HPDE6-E6E7 (cell line): ENCODE measurements at regions not wholly inside any gene's neighbourhood (a gene's known extent, or its start where the extent isn't known, plus 50 kb on each side); places are given as distances from the start of the nearest gene placed in this dataset.
A peak's percentile ranks its signal among the peaks of the same experiment; 100 is the strongest.
"Not testable (repeated sequence)": the region's sequence is repeated elsewhere in the genome, so short reads cannot be mapped to it uniquely, and the experiment has no call there.

Source experiments
- DNase-seq: peaks from one replicate; pipeline ENCODE4 v3.0.0; 2011; ENCODE audit warnings: missing footprints; ENCODE audit errors: extremely low spot score

DNA sequence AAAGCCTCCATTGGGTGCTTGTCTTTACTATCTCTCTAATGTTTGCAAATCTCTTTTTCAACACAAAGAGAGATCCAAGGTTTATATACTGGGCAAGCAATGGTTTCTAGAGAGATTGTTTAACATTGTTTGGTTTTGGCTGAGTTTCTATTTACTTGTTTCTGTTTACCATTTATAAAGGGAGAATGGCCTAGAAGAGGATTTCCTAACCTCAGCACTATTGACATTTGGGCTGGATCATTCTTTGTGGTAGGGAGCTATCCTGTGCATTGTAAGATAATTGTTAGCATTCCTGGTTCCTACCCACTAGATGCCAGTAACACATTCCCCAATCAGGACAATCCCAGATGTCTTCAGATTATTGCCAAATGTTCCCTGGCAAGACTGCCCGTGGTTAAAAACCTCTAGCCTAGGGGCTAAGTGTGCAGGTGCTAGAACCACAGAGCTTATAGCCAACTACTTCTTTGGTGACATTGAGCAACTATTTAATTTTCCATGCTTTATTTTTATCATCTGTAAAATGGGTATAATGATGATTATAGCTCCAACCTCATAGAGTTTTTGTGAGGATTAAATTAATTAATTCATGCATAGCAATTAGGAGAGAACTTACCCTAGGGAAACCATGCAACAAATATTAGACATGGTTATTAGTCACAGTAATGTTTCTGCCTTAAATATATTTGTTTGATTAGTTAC lies 413.9 kb upstream of the MAF start:
- DNase-seq: no peak

DNA sequence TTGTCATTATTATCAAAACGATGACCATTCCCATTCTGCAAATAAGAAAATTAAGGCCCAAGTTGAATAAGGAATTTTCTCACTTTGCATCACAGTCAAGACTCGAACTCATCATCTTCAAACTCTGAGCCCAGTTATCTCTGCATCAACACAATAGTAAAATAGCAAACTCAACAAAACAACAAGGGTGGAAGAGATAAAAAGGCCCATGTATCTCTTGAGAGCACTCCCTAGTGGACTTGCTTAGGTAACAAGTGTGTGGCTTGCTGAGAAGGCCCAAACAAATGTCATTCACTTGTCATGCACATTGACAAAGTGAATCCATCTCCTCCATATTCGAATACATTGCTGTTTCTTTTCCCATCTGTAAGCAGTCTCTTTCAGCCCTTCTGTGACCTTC lies 412.0 kb upstream of the MAF start:
- DNase-seq: no peak

DNA sequence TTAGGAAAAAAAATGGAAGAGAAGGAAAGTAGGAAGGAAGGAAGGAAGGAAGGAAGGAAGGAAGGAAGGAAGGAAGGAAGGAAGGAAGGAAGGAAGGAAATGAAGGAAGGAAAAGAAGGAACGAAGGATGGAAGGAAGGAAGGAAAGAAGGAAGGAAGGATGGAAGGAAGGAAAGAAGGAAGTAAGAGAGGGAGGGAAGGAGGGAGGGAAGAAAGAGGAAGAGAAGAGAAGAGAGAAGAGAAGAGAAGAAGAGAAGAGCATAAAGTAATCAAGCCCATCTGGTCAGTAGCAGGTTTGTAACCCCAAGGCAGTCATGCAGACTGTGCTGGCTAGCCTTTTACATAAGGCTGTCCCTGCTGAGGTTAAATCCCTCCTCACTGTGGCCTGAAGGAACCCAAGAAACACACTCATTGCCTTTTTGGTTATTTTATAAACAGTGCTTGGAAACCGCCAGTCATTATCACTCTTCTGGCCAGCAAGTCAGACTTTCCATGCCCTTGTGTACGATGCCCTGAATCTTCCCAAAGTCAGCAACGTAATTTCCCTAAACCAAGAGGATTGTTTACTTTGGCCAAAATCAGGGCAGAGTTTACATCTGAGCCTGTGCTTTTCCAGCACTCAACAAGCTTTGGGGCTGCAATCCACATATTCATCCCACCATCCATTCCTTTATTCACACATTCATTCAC lies 409.6 kb upstream of the MAF start:
- DNase-seq: no peak

DNA sequence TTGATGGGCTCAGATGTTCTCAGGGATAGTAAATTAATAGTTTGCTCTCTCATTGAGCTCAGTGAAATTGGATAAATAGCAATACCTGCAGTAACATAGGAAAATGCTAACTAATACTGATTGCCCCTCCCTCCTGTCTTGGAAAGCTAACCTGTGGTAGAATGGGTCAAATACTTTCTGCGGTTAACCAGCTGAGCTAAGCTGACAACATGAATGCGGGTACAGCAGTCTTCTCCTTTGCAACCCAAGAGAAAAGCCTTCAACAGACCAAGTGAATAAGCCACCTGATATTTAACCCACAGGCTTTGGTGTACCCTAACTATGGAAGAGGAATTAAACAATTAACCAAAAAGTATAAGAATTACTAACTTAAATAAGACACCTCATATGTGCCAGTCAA lies 408.3 kb upstream of the MAF start:
- DNase-seq: no peak

DNA sequence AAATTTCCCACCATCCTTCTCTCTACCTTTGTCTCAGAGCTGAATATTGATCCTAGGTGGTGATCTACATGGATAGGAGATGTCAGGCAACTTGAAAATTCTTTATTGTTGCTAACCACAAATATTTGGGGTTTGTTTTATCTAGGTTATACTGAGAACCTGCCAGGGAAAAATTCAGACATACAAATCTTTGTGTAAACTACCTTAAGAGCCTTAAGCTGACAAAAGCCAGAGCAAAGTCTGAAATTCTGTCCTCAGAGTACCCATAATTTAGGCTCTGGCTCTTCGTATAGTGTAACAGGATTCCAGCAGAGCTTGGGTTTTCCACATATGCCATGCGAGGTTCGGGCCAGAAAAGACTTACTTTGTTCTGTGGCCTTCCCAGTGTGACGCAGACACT lies 406.7 kb upstream of the MAF start:
- no peak for DNase-seq

DNA sequence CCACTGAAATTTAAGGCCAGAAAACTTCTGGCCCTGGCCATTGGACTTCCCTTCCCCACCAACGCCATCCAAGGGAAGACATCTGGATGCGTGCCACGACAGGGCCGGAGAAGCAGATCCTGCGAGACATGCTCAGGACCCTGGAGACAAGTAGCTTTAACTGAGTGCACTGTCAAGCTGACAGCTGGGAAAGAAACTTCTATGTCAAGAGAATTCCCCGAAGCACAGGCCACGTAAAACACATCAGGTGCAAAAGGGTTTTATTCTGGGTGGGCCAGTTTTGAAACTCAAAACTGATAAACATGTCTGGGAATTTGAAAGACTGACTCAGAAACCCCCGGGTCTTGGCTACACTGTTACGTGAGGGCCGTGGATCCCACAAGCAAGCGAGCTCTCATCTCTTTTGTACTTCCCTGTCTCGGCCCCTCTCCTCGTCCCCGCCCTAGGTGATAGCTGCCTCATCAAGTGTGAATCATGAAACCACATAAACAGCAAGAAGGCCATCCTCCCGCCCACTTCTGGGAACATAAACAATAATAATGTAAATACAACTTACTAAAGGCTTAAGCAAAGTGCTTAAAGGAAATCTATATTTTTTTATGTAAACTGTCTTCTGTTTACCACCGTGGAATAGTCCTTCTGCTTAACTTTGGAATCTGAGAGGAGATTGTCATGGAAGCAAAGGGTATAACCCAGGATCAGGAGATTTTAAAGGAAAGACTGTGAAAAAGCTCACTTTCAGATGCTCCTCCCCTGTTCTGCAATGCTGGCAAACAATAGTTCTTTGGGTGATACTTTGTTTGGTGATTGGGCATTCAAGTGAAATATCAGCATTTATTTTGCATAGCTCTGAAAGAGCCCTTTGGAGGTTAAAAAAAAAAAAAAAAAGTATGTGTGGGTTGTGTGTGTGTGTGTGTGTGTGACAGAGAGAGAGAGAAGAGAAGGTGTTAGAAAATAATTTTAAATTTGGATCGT lies 406.0 kb upstream of the MAF start:
- DNase-seq: peak; percentile 90

DNA sequence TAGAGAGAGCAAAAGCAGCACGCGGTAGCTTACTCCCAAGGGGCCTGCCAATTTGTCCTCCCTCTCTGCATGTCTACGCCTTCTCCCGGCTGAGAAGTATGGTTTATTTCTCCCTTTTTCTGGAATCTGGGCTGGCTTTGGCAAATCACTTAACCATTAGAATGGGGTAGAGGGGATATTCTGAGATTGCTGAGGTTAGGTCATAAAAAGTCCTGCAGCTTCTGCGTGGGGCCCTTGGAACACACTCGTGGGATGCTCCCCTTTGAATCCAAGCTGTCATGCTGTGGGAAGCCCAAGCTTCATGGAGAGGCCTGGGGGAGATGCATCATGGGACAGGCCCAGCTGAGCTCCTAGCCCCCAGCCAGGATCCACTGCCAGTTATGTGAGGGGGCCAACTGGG lies 403.6 kb upstream of the MAF start:
- DNase-seq: no peak

DNA sequence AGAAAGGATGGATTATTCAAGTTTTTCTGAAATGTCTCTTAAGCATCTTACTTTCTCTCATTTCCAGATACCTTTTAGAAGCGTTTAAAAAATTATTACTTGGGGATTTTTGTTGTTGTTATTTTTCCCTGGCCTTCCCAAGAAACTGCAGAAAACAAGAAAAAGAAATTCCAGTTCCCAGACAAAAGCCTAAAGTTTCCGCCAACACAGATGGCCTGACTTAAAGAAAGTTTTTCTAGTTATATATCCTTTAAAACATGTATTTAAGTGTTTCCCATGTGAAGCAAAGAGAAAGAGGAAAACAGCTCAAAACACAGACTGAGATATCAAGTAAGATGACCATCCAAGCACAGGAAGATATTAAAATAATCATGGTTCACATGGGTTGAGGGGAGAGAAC lies 401.7 kb upstream of the MAF start:
- DNase-seq: no peak

DNA sequence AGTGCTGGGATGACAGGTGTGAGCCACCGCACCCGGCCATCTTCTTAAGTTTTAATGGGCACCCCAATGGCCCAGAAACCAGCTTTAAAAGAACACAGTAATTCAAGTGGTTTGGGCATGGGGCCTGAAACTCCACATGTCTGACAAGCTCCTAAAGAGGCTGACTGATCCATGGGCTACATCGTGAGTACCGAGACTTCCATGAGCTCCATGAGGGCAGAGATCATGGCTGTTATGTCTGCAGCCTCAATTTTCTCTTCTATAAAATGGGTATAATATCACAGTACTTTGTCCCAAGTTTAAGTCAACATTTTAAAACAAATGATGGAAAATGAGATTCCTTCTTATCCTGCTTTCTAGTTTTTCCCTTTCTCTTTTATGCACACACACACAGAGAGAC lies 397.6 kb upstream of the MAF start:
- DNase-seq: no peak

DNA sequence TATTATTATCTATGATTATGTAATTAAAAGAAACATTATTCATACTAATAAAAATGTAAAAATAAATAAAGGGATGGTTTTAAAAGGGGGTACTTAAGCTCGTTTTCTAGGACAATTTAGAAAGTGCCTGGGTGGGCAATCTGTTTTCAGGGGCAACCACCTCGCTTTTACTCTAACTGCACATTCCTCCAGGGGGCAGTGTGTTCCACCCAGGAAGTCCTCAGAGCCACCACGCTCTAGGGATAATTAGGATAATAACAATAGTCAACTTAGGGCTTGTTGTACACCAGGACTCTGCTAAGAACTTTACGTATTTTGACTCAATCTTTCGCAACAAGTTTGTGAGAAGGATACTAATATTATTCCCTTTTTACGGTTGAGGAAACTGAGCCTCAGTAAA lies 396.7 kb upstream of the MAF start:
- no peak for DNase-seq

DNA sequence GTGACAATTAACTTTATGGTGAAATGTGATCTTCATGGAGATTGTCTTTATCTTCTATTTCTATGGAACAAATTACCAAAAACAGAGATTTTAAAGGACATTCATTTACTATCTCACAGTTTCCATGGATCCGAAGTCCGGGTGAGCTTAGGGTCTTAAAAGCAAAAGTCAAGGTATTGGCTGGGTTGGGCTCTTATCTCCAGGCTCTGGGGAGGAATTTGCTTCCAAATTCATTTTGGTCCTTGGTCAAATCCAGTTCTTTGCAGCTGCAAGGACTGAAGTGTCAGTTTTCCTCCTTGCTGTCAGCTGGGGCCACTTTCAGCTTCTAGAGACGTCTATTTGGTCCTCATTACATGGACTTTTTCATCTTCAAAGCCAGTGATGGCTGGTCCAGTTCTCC lies 395.8 kb upstream of the MAF start:
- DNase-seq: no peak

DNA sequence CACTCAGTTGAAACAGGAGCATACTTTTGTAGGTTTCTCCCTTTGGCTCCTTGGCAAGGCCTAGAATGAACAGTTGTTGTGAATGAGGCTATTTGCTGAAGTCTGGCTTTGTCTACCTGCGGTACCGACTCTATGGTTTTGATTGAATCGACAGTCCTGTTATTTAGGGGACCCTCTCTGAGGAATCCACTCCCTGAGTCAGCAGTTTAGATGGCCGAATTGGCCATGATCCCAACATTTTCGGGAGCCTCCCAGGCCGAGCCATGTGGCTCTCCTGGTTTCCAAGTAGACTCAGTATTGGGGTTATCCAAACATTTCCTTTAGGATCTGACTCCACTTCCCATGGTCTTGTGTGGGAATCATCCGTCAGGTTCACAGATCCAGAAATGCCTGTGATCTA lies 394.8 kb upstream of the MAF start:
- DNase-seq: no peak

DNA sequence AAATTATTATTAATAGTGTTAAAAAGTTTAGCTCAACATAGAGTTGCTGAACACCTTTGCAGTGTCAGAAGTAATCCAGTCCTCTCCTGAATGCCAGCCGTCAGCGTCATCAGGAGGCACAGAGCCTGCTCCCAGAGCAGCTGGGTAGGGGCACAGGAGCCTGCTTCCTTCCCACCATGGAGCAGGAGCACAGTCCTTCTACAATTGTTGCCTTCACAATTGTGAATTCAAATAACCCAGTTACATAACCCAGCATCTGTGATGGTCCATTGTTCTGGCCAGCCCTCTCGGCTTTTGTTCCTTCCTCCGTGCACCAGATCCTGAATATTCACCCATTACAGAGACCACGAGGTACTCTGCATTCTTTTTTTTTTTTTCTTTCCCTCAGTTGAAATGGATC lies 393.9 kb upstream of the MAF start:
- no peak for DNase-seq

DNA sequence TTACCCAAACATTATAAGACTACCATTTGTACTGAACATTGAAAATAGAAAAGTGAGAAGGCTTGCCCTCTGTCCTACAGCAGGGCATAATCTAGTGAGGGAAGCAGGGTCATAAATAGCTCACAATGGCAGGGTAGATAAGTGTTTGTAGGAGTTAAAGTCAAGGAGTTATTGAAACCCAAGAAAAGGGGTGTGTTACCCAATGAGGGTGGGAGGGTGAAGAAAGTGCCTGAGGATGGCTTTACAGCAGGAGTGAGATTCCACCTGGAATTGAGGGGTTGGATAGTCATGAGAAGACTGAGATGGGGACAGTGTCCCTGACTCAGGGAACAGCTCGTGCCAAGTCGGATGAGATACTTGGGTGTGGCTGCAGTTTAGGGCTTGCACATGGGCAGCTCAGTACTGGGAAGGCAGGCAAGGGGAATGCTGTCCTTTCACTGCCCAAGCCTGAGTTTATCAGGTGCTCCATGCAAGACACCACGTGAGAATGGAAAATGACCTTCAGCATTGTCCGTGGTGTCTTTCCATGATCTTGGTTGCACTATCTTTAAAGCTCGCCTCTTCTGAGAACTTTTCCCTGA lies 393.2 kb upstream of the MAF start:
- DNase-seq: no peak

DNA sequence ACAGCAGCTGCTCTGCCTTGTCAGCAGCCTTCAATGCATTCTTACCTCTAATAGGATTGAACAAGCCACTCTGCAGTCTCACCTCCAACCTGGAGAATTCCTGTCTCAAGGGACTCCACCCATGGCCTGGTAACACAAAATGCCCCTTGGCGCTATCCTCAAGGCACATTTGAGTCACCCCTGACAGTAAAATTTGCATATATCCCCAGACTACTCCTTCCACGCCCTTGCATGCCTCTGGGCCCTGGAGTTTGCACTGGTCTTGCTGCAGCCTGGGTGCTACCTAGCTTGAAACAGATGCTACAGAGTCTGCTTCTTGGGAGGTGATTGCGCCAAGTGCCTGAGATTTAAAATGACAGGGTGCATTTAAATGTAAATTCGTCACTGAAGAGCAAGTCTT lies 391.4 kb upstream of the MAF start:
- no peak for DNase-seq

DNA sequence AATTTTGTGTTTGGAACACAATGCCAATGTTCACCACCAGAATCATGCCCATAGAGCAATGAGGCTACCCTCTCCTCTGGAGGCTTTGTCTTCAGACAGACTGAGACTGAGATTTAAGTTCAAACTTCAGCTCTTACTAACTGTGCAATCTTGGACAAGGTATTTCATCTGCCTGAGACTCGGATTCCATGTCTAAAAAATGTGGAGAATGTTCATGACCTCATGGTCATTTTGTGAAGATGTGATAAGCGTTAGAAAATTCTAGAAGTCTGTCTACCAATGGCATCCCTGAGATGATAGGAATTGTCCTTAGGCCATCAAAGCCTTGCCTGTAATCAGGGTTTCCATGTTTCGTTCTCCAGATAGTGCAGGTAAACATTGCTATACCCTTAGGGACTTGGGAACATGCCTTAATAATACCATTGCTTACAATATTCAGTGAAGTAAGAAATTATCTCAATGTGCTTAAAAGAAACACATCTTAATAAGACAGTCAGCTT lies 388.2 kb upstream of the MAF start:
- no peak for DNase-seq

DNA sequence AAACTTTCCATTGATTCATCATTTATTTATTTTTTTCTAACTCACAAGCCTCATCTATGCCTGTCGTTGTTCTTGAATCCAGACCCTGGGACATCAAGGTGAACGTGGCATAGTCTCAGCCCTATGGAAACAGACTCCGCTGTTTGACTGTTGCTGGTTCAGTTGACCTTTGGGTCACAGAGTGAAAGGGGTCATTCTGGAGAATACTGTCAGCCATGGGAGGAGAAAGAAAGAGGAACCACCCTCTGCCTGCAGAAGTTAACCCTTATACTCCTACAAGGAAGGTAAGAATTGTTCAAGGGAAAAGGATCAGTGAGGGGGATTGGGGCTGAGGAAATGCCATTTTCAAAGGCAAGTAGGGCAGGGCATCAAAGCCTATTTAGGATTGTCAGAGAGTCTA lies 387.6 kb upstream of the MAF start:
- DNase-seq: no peak

DNA sequence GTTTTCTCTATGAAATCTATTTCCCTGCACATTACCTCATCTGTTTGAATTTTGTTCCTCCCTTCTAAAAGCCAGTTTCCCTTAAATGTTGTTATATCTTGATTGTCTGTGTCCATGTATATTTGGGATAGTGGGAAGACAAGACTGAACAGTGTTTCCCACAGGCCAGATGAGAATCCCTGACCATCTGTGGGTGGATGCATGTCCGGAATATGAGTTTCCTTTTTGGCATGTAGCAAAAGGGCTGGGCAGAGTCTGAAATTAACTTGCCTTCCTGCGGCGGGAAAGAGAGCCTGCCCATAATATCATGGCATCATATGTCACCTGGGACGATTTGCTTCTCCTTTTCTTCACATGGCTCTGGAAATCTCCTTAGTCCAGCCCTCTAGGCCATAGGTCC lies 385.8 kb upstream of the MAF start:
- no peak for DNase-seq

DNA sequence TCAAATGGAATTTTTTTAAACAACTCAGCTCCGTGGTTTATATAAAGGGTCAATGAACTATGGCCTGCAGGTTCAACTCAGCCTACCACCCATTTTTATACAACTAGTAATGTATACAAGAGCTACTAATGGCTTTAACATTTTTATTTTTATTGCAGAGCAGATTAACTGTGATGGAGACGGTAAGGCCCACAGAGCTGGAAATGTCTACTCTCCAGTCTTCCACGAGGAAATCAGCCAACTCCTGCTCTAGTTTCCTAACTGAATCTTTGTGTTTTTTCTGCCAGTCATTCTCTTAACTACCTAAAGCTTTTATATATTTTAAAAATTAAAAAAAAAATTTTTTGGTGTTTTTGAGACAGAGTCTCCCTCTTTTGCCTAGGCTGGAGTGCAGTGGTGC lies 385.1 kb upstream of the MAF start:
- no peak for DNase-seq

DNA sequence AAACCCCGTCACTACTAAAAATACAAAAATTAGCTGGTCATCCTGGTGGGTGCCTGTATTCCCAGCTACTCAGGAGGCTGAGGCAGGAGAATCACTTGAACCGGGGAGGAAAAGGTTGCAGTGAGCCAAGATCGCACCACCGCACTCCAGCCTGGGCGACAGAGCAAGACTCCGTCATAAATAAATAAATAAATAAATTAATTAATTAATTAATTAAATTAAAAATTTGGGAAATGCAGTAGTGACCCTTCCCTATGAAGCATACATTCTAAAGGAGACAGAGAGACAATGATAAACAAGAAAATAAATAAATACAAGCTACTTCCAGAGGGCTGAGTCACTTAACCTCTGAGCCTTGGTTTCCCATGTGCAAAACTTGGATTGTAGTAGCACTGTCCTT lies 383.6 kb upstream of the MAF start:
- DNase-seq: not testable (repeated sequence)

DNA sequence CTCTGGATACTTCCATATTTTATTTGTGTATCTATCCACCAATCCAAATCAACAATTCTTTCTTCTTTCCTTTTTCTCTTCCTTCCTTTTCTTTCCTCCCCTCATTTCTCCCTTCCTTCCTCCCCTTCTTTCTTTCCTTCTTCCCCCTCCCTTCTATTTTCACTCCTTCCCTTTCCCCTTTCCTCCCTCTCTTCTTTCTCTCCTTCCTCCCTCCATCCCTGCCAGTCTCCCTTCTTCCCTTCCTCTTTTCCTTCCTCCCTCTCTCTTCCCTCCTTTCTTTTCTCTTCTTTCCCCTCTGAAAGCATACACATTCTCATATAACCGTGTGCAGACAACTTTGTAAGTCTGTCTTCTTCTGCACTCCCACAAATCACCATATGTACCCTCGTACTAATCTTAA lies 382.3 kb upstream of the MAF start:
- DNase-seq: no peak

DNA sequence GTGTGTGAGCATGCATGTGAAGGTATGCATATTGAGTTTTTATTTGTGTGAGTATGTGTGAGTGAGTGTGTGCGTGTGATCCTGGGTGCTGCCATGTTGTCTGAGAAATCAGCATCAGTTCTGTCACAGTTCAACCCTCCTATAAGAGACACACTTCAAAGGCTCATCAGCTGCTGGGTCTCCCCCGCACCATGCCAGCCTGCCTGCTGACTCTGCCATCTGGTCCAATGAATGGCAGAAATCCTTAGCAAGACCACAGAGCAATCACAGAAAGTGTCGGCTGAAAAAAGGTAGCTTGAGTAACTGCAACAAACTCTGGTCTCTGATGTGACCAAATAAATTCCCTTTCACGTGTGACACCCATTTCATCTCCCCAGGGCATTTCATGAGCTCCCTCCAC lies 381.8 kb upstream of the MAF start:
- no peak for DNase-seq
